ENCODE measurements at regions not wholly inside any gene's neighbourhood (a gene's known extent, or its start where the extent isn't known, plus 50 kb on each side); places are given as distances from the start of the nearest gene placed in this dataset.
A peak's percentile ranks its signal among the peaks of the same experiment; 100 is the strongest.

DNA sequence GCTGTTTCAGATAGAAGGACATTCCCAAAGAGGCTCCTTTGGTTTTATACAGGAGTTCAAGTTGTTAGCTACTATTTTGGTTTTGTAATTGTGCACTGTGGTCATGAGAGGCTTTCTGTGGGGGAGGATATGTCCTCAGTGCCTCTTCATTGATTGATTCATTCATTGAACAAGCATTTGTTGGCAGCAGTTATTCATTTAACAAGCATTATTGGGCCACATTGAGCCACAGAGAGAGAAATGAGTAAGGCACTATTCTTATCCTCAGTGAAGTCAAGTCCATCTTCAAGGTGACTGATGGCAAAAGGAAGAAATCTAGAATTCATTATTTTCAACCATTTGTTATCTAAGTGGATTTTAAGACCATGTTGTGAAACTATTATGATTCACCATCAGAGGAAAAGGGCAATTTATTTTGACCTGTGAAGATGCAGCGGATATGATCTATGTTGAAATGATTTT, 697.2 kb upstream of the CITED2 start:
- no peak for DNase-seq (ENCODE audit: low spot score)

DNA sequence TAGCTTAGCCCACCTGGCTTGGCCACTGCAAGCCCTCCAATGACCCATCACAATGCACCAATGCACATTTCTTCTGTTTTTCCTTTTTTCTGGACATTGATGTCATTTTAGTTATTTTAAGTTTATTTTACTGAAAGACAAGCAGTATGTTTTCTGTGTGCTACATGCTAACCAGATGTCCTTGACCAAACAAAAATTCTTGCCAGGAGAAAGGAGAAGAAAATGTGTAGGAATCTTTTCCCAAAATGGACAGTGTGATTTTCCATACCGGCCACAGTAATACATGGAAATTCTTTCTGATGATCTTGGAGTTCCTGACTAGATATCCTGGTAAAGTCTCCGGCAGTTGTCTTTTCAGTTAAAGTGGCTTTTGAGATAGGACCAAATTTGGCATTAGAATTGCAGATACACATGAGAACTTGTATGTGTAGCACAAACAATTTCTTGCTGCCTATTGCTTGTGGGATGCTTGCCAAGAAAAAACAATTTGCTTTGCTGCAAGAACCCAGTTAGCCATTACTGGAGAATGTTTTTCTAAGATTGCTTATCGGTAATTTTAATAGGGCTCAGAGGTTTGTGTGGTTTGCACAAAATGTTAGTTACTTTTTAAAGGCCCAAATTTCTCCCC, 696.5 kb upstream of the CITED2 start:
- peak; percentile 72 for DNase-seq (ENCODE audit: low spot score)

DNA sequence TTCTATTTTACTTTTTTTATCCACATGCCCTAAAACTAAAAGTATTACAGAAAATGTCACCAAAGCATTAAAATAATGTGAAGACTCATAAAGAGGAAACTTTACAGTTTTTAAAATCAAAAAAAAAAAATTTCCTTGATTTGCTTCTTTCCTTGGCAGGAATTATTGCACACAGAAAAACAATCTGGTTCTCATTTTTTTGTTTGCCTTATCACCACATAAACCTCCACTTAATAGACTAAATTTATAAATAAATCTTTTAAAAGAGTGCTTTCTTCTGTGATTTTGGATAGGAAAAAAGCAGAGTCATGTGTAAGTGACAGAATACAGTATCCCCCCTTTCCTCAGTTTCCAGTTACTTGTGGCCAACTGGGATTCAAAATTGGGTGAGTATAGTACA, 695.1 kb upstream of the CITED2 start:
- DNase-seq (ENCODE audit: low spot score) = no peak

DNA sequence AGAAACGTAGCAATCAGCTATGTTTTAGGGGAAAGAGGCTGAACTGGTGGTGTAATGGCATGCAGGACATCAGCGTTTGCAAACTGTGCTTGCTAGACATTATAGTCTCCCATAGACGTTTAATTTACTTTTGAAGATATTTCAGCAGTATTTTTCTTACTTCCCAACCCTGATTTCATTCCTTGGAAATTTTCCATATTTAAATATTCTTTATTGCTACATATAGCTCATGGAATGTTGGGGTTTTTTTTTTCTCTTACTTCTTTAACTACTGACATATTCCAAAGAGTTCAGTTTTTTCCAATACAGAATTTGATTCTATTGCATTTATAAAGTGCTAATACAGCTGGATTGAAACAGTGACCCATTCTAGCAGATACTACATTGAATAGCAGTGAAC, 694.4 kb upstream of the CITED2 start:
- no peak for DNase-seq (ENCODE audit: low spot score)

DNA sequence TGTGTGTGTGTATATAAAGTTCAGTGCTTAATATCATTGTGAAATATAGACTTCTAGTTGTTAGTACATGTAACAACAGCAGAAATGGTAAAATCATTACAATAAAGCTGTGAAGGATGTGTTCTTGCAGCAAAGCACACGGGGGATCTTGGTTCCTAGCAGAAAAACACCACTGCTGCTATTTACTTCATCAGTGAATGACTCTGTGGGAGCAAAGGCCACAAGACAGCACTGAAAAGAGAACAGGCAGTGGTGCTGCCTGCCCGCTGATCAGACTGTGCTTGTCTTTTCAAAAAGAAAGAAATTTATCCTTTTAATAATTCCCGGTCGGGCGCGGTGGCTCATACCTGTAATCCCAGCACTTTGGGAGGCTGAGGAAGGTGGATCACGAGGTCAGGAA, 689.9 kb upstream of the CITED2 start:
- DNase-seq (ENCODE audit: low spot score) = no peak

DNA sequence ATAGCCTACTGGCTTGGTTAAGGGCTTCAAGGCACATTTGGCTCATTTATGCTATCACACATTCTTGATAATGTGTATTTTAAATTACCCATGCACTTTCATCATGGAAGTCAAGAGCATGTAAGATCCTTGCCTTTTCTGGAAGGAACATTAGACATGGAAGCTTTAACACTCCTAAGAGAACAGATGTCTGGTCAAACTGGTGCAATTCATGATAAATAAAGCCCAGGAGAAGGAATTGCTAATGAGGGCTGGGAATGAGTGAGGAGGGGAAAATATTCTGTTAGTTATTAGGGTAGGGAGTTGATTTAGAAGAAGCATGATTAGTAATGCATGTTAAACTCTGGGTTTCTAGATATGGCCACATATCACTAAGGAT, 688.6 kb upstream of the CITED2 start:
- DNase-seq (ENCODE audit: low spot score) = no peak

DNA sequence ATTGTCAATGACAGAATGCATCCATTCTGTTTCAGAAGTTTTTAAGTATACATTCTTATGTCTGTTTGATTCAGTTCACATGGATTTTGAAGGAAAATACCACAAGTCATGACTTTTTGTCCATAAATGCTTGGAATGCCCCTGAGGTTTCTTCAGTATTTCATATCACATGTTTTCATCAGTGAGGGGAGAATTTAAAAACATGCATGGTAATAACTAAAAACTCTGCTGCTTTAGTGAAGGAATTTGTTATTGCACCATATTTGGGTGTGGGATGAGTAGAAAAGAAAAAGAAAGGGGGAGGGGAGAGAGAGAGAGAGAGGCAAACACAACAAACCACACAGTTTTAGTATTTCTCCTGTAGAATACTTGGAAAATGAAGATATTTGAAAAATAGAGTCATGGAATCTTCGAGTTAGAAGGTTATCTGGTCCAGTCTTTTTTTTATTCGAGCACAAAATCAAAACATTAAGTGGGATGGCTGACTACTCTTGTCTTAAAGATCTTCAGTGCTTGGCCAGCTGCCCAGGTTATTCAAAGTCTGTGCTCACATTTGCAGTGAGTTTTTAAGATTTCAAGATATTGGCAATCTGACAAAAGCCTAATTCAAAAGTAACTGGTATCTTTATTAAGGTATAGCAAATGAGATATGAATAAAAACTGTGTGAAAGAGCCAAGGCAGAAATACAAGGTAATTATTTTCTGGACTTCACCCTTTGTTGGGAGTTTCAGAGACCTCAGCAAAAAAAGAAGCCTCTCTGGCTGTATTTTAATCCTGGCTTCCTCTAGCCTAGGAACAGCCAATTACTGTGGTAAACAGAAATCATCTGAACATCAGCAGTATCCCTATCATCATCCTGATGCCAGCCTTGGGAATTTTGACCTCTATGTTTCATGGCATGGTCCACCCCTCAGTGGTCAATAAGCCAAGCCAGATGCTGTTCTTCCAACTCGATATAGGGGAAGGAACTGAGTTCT, 687.9 kb upstream of the CITED2 start:
- peak; percentile 95 for DNase-seq (ENCODE audit: low spot score)

DNA sequence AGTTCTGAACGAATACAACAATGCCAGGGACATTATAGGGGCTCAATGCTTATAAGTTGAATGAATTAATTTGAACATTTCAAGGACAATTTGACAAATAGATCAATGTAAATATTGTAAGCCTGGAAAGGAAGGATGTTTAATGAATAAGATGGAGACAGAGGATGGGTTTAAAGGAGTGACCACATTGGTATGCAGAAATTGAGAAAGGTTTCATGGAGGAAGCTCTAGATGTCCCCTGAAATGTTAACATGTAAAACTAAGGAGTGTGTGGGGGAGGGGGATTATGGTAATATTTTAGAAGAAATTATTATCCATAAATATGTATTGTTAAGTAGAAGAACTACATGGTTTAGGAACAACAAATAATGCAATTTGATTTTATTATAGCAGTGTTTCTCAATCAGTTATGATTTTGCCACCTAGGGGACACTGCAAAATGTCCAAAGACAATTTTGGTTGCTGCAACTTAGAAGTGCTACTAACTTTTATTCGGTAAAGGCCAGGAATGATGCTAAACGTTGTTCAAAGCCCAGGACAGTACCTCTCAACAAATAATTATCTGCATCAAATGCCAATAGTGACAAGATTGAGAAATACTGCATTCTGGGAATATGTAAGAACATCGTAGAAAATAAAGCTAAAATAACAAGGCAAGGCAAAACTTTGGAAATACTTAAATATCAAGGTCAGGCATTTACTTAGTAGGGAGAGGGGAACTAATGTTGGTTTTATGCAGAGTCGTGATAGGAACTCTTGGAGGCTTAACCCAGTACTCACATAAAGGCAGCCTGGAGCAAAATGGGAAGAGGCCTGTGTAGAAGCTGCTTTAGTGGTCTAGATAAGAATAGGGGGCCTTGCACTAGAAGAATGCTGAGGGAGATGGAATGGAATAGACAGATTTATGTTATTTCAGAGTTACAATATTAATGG, 686.9 kb upstream of the CITED2 start:
- DNase-seq (ENCODE audit: low spot score) = peak; percentile 14

DNA sequence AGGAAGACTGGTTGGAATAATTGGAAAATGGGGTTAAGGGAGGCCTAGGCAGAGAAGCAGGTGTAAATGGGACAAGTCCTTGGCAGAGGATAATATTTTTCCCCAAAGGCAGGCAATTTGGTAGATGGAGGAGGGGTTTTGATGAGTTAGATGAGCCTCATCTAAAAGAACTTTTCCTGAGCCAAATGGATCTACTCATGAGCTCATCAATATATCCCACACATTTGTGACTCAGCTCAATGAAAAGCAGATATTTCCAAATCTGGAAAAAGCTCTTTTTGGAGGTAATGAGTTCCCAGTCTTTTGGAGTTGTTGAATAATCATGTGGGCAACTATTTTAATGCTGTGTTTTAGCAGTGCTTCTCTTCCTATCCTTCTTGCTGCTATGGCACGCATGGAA, 685.5 kb upstream of the CITED2 start:
- DNase-seq (ENCODE audit: low spot score) = no peak

DNA sequence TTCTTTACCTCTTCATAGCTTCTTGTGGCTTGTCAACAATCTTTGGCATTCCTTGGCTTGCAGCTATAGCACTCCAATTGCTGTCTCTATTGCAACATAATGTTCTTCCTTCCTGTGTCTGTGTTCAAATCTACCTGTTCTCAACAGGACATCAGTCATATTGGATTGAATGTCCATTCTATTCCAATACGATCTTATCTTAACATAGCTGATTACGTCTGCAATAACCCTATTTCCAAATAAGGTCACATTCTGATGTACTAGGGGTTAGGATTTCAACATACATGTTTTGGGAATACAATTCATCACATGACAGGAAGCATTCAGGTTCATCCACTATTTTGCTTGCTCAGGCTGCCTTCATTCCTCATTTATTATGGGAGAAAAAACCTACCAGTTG, 684.4 kb upstream of the CITED2 start:
- DNase-seq (ENCODE audit: low spot score) = no peak

DNA sequence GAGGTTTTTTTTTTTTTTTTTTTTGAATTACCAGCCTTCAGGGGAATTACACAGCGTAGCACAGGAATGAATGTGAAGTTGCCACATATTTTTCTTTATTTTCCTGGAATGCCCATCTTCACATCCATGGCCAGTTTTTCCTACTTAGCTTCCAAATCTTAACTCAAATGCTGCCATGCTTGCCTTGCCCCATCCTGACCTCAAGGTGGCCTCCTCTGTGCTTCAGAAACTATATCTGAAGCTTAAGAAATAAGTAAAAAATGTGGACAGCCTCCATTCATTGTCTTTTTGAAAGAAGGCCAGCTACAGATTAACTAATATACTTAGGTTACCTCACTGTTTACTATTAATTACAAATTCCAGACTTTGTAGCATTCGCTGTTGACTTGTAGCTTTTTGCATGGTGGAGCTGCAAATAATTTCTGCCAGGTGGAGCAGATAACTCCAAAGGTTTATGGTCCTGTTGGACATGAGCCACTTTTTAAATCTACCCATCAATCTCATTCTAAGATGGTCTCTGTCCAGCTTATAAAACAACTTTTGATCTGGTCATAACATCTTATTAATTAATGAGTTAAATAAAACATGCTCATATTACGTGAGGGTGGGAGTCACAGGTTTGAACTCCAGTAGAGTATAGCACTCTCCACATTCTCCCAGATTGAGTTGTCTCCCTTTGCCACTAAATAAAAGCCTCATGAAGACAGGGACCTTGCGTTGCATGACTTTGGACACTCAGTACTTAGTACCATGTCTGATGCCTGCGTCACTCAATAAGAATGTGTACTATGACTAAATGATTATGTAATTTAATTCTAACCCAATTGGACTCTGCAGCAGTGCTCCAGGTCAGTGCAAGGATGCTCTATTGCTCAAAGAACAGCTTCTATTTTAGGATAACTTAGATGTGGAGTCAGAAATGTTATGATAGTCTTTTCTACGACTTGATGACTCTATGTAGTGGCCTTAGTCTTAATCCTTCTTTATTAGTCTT, 678.6 kb upstream of the CITED2 start:
- no peak for DNase-seq (ENCODE audit: low spot score)

DNA sequence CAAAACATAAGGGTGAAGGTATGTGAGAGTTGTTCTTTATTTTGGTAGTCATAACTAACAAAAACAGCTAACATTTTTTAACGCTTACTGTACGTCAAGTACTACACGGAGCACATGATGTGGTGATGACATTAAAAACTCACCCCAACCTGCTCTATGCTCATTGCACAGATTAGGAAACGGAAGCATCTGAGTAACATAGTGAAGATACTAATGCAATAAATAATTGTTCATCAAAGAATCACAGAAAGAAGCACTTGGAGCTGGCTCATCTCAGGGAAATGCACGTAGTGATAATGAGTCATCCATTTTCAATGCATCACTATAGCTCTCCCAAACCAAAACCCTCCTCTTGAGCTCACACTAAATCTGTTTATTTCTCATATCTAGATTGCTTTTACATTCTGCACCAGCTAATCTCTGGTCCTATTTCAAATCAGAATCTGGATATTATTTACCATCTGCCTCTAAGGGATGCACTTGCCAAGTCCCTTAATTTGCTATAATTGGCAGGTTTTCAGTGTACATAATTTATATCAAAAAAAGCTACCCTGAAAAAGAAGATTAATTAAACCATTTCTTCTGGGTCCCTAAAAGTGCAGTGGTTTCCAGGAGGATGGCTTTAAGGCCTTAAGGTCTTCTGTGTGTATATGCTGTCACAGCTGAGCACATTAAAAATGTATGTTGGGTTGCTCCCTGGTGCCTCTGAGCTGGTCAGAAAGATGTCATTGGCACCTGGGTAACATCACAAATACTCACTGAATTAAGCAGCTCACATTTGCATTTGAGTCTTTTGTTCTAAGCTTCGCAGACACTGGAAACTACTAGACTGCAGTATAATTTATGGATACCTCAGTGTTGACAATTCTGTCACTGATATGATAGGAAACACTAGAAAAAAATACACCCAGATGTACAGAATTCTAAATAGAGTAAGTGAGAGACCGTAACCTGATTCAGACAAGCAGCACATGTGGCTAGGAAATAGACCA, 677.4 kb upstream of the CITED2 start:
- peak; percentile 74 for DNase-seq (ENCODE audit: low spot score)

DNA sequence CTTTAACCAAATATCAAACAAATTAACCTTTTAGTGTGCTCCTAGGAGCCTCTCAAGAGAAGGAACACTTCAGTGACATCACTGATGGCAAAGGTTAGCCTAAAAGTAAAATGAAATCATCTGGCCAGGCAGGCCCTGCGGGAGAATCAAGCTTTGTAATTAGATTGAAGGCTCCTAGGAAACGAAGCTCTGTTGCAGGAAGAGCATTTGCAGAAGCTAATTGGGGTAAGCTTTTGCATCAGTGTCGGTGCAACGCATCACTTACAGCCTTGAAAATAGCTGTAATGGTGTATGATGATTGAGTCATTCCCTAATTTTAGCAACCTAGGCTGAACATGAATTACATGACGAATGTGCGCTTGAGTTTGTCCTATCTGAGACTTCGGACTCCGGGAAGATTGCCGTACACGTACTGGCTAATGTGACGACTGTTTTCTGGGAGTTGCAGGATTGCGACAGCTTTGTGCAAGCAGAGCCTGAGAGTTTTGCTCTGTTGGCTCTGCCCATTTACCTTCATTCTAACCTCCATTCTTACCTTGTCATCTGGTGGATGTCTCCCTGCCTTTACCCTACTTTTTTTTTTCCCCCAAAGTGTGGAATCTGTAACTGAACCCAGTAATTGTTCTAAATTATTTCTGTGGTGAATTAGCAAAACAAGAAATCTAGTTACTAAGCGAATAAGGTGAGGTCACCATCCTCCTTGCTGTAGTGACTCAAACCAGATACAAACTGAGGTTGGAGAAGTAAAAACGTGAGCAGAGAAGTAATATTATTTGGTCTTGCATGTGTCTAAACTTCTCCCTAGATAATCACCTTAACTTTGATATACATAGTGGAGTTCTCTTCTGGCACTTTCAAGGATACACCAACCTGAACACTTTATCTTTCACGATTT, 675.9 kb upstream of the CITED2 start:
- no peak for DNase-seq (ENCODE audit: low spot score)

DNA sequence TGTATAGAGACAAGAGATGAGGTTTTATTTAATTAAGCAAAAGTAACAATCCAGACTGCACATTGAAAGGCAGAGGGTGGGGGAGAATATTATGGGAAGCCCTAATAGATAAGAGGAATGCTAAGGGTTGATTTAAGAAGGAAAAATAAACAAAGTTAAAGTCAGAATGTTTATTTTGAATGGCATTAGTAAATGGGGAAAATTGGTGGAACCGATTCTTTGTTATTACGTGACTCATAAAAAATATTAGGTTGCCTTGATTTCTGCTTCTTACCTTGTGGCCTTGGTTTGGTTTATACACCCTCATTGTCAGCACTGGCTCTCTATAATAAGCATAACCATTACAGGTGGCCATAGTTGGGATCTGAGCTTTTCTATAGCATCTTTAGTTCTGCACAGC, 674.8 kb upstream of the CITED2 start:
- DNase-seq (ENCODE audit: low spot score) = no peak

DNA sequence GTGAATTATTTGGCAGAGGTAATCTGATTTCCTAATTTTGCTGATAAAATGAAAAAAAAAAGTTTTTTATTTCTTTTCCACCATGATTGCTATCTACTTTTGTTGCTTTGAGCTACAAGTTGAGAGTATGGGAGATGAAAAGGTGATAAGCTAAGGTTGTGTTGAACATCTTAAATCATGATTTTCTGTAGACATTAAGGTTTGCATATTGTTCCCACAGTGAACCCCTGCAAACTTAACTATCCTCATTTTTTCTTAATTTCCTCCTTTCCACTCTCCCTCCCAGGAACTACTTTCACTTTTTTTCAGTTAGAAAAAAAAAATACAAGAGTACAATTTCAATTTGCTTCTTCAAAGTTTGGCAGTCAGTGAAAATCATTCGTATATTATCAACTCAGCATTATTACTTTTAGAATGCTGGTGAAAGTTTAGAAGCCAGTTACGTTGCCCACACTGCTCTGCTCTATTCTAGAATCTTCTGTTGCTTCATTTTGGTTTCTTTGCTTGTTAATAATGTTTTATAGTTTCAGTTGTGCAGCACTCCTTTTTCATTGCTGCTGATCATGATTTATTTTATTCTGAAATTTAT, 673.8 kb upstream of the CITED2 start:
- no peak for DNase-seq (ENCODE audit: low spot score)

DNA sequence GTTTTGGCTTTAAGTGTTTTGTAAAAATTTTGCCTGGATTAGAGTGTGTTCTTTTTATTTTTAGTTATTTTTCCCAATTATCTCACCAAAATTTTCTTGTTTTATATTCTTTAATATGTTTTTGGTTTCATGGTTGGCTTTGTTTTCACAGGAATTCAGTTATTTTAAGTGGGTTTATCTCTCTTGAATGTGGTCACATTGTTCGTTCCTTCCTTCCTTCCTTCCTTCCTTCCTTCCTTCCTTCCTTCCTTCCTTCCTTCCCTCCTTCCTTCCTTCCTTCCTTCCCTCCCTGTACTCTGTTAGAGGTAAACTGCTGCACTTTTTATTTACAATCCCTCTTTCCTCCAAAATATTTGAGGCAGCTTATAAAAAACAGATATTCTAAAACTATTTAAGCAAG, 672.9 kb upstream of the CITED2 start:
- DNase-seq (ENCODE audit: low spot score) = no peak

DNA sequence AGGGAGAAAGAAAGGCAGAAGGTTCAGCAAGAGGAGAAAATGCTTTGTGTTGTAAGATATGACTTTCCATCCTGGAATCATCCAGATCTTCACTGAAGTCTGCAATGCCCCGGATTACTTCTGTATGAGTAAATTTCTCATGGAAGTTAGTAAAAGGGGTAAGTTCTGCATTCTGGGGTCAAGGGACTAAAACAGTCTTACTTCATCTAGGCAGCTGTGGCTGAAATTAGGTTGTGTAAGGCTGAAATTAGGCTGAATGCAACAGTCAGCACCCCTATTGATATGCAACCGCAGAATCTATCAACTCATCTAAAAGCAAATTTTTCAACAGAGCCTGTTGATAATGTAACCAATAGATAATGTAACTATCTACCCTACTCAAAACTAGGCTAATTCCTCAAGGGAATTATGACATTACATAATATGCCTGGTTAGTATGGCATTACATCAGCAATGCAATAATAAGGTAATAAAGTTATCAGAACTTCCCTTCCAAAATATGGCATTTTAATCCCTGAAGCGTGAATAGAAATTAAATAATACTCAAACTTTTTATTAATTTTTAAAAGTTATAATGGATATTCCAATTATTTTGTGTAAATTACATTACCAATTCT, 671.7 kb upstream of the CITED2 start:
- no peak for DNase-seq (ENCODE audit: low spot score)

DNA sequence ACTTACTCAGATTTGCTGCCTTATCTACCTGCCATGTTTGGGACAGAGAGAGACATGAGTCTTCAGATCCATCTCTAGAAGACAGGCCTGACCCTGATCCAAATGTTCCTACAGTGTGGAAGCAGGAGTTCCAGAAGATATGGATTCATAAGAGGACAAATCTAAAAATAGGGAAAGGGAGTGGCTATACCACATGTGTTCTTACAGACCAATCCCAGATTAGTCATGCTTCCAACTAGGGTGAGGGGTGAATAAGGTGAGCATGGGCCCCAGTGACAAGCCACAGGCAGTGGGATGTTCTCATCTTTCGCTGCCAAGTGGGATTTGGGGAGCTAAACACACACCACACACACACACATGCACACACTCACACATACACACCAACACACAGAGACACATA, 670.7 kb upstream of the CITED2 start:
- DNase-seq (ENCODE audit: low spot score) = no peak

Measured in umbilical cord (tissue), 1 donor.